Smooth muscle cell (in vitro differentiated cells): ENCODE measurements at regions not wholly inside any gene's neighbourhood (a gene's known extent, or its start where the extent isn't known, plus 50 kb on each side); places are given as distances from the start of the nearest gene placed in this dataset.

ENCODE experiments used
- DNase-seq: peaks from one replicate; lab custom pipeline; 2025; ENCODE audit not compliant: unreplicated experiment; lab: John Stamatoyannopoulos, UW
- H2AFZ ChIP-seq: fragments of 200-600 bp; sonication (generic); 2 replicates; pipeline ENCODE4 v1.6.0; 2016; ENCODE audit warnings: antibody characterized with exemption, low read depth, mild to moderate bottlenecking
- H3F3A ChIP-seq: fragments of 200-600 bp; sonication (generic); 2 replicates; pipeline ENCODE4 v1.6.0; 2017; ENCODE audit warnings: antibody characterized with exemption, low read depth
- H3K27ac ChIP-seq: fragments of 200-600 bp; sonication (generic); 2 replicates; pipeline ENCODE4 v1.5.1; 2016; ENCODE audit warnings: low read depth, mild to moderate bottlenecking
- H3K27me3 ChIP-seq: fragments of 200-600 bp; sonication (generic); 2 replicates; pipeline ENCODE4 v1.6.1; 2016; ENCODE audit warnings: low read depth, mild to moderate bottlenecking
- H3K36me3 ChIP-seq: fragments of 200-600 bp; sonication (generic); 2 replicates; pipeline ENCODE4 v1.5.1; 2016; ENCODE audit warnings: low read depth
- H3K4me1 ChIP-seq: fragments of 200-600 bp; sonication (generic); 2 replicates; pipeline ENCODE4 v1.5.1; 2016; ENCODE audit warnings: low read depth
- H3K4me2 ChIP-seq: fragments of 200-600 bp; sonication (generic); 2 replicates; pipeline ENCODE4 v1.6.0; 2016; ENCODE audit warnings: mild to moderate bottlenecking
- H3K4me3 ChIP-seq: fragments of 200-600 bp; sonication (generic); 2 replicates; pipeline ENCODE4 v1.5.1; 2016; ENCODE audit warnings: mild to moderate bottlenecking
- H3K79me2 ChIP-seq: fragments of 200-600 bp; sonication (generic); 2 replicates; pipeline ENCODE4 v1.6.0; 2016; ENCODE audit warnings: low read depth, mild to moderate bottlenecking
- H3K9ac ChIP-seq: fragments of 200-600 bp; sonication (generic); 2 replicates; pipeline ENCODE4 v1.6.0; 2016; ENCODE audit warnings: low read depth
- H3K9me3 ChIP-seq: fragments of 200-600 bp; sonication (generic); replicated peaks from 2 replicates; pipeline ENCODE4 v1.5.1; 2016; ENCODE audit warnings: low read depth
- H4K20me1 ChIP-seq: fragments of 200-600 bp; sonication (generic); 2 replicates; pipeline ENCODE4 v1.6.0; 2016; ENCODE audit warnings: low read depth
- CTCF ChIP-seq: fragments of 200-600 bp; sonication (generic); IDR thresholded peaks from 2 replicates; pipeline ENCODE4 v1.5.1; 2017; ENCODE audit warnings: borderline replicate concordance, mild to moderate bottlenecking, antibody characterized with exemption; ENCODE audit not compliant: insufficient read depth, poor library complexity, severe bottlenecking
- WGBS: methylation state at CpG from one replicate; pipeline ENCODE4 v1.1.7; 2016; ENCODE audit warnings: low lambda C conversion rate; 5-methylcytosine and 5-hydroxymethylcytosine counted together

GRCh38 chr2:236632295-236633218 is 62.9 kb downstream of the ACKR3 start:
- Histone ChIP-seq H3K9me3 (no peaks in the 10 kb centered on the region), H3K36me3 (no peaks in the 10 kb centered on the region), H3K4me2 (no peak overlapping the region), H2AFZ (no peak overlapping the region), H3K4me3 (no peak overlapping the region), H3K27ac (no peak overlapping the region), H3K27me3 (no peaks in the 10 kb centered on the region), H3F3A (peaks cover 7% of the 10 kb centered on the region), H3K79me2 (no peaks in the 10 kb centered on the region), H3K9ac (no peak overlapping the region), H3K4me1 (peaks cover 4% of the 10 kb centered on the region), H4K20me1 (no peaks in the 10 kb centered on the region)
- 95% methylated on average over 11 of the region's 11 CpGs for WGBS
- TF ChIP-seq CTCF: no peak
- no peak for DNase-seq

- no peaks in the 10 kb centered on the region for H3K27me3 ChIP-seq
- no peak overlapping the region for H3K27ac ChIP-seq
- no peak overlapping the region for H3K4me2 ChIP-seq
- no peaks in the 10 kb centered on the region for H3K9me3 ChIP-seq
- no peaks in the 10 kb centered on the region for H4K20me1 ChIP-seq
- H3F3A ChIP-seq: peaks cover 7% of the 10 kb centered on the region
- H3K79me2 ChIP-seq: no peaks in the 10 kb centered on the region
- peaks cover 4% of the 10 kb centered on the region for H3K4me1 ChIP-seq
- H2AFZ ChIP-seq: no peak overlapping the region
- no peak for TF ChIP-seq CTCF
- no peak for DNase-seq
- H3K36me3 ChIP-seq: no peaks in the 10 kb centered on the region
- 96% methylated on average over 5 of the region's 5 CpGs for WGBS
- no peak overlapping the region for H3K4me3 ChIP-seq
- no peak overlapping the region for H3K9ac ChIP-seq
Observed at GRCh38 chr2:236633219-236633570, 63.6 kb downstream of the ACKR3 start.

- TF ChIP-seq CTCF: no peak
- H3K79me2 ChIP-seq: no peaks in the 10 kb centered on the region
Observed at GRCh38 chr2:236633775-236634560, 64.3 kb downstream of the ACKR3 start.

More at GRCh38 chr2:236633775-236634560, 64.3 kb downstream of the ACKR3 start:
- no peak overlapping the region for H3K4me2 ChIP-seq
- no peak overlapping the region for H3K9ac ChIP-seq
- H3K27ac ChIP-seq: no peak overlapping the region
- H3K9me3 ChIP-seq: no peaks in the 10 kb centered on the region
- peaks cover 4% of the 10 kb centered on the region for H3K4me1 ChIP-seq
- 91% methylated on average over 26 of the region's 26 CpGs for WGBS
- no peaks in the 10 kb centered on the region for H3K36me3 ChIP-seq
- no peak for DNase-seq
- H3K27me3 ChIP-seq: no peaks in the 10 kb centered on the region
- no peak overlapping the region for H2AFZ ChIP-seq
- H4K20me1 ChIP-seq: no peaks in the 10 kb centered on the region
- no peak overlapping the region for H3K4me3 ChIP-seq
- H3F3A ChIP-seq: peaks cover 7% of the 10 kb centered on the region
